Left colon (tissue), 2 donors: ENCODE measurements at regions not wholly inside any gene's neighbourhood (a gene's known extent, or its start where the extent isn't known, plus 50 kb on each side); places are given as distances from the start of the nearest gene placed in this dataset.

Experiments
- ATAC-seq: fragments of 200-7000 bp; cut with Tn5 transposase; one replicate; pipeline ENCODE4 v1.9.1; 2020; ENCODE audit warnings: mild to moderate bottlenecking, moderate library complexity
- DNase-seq, 2 donors: peaks; one replicate each; pipeline ENCODE4 v3.0.0-alpha.2; 2020
- intact Hi-C, 2 donors: fragments of 100-400 bp; cut with DNase I in 1 of 2; cut with micrococcal nuclease in 1 of 2; formaldehyde crosslinking; loops; one replicate each; pipeline versions ENCODE4 v1.11.2 to v1.14.0; 2022; cut with DNase I, micrococcal nuclease
- donor health status: DM: no; HTN: no; CAD: no.
- donor health status: DM: yes; HTN: yes; CAD: no.

GRCh38 chr7:55649238-55649637, 76.9 kb upstream of the VOPP1 start:
- intact Hi-C loops = no loop called here
- DNase-seq = no peak
- no peak for ATAC-seq

GRCh38 chr7:55644567-55644966, 72.3 kb upstream of the VOPP1 start:
- DNase-seq (no peak), ATAC-seq (no peak)
- intact Hi-C loops = no loop called here

GRCh38 chr7:55642266-55642665, 70.0 kb upstream of the VOPP1 start:
- DNase-seq (no peak), ATAC-seq (no peak)
- intact Hi-C loops = no loop called here

DNA sequence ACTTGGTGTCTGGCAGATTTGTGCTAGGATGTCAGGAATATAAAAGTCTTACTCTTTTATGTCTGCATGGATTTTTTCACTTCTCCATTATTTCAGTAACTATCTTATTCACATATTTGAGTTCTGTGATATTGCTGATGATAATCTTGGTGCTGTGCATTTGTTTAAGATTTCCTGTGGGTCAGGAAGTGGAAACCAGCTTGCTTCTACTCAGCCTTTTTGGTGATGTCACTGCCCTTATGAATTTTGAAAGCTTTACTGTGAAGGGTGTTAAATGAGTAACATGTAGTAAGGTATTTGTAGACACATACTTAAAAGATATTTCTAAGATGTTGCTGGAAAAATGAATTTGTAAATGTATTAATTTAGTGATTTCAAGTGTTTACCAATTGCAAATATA, 69.5 kb upstream of the VOPP1 start:
- DNase-seq (no peak), ATAC-seq (no peak)
- intact Hi-C loops = no loop called here

DNA sequence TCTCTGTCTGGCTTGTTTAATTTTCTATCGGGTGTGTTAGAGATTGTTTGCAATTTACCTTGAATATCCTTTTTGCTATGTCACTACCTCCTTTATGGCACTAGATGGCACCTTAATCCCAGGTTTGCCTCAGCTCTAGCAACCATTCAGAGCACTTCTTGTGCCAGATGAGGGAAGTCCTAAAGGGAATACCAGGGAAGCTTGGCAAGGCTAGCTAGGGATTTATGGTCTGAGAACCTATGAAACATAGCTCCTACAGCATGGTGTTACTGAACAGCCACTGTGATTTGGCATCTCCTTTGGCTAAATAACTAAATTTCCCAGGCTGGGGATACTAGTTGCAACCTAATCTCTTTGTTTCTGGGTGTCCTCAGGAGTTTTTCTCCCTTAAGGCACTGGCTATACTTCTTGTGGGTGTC, 69.0 kb upstream of the VOPP1 start:
- DNase-seq (peak in 1 of 2 donors; percentile 30), ATAC-seq (peak; percentile 100)
- intact Hi-C loops = no loop called here

DNA sequence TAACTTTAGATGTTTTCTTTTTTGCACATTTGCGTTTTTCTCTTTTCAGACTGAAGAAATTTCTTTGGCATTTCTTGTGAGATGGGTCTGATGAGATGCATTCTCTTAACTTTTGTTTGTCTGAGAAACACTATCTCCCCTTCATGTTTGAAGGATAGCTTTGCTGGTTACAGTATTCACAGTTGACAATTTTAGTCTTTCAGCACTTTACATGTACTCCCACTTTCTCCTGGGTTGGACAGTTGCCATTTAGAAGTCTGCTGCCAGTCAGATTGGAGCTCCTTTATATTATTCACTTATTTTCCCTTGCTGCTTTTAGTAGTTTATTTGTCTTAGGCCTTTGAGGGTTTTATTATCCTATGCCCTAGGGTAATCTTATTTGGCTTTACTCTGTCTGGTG, 67.3 kb upstream of the VOPP1 start:
- ATAC-seq (no peak), DNase-seq (no peak)
- intact Hi-C loops = no loop called here

DNA sequence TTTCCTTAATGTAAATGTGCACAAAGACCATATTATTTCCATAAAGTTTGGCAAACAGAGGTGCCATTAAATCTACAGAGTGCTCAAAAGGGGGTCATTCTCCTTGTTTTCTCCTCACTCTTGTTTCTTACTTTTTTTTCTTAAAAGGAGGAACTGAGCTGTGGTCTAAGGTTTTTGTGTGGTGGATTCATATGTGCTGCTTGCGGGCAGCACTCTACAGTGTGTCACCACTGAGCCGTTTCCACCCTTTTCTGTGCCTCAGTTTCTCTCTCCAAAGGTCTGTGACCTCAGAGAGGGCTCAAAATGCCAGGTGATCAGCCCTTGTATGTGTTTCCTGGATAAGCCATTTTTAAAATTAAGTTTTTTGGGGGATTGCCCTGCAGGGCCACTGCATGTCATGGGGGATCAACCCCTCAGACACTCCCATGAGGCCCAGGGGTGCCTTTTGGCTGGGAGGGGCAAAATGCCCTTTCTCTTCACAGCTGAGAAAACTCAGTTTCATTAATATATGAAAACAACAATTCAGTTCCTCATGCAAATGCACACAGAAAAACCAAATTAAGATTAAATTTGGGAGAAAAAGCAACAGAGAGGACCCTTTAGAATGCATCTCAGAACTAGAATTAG, 56.9 kb upstream of the VOPP1 start:
- intact Hi-C loops = no loop called here
- no peak for ATAC-seq
- DNase-seq = no peak

GRCh38 chr7:55624813-55625212, 52.5 kb upstream of the VOPP1 start:
- ATAC-seq (no peak), DNase-seq (no peak)
- intact Hi-C loops = no loop called here

DNA sequence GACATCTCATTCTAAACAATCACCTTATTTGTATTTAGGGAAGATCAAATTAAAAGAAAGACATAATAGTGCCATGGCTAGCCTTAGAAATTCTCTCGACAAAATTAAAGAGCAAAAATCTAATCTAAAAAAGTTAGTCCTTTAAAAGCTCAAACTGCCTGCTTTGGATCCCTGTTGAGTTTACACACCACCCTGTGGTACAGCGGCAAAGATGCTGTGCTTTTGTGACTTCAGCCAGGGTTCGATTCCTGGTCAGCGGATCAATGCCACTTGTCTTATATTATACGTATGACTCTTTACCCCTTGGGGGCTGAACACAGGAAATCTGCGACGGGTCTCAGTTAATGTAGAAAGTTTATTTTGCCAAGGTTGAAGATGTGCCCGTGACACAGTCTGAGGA, 51.3 kb upstream of the VOPP1 start:
- intact Hi-C loops = no loop called here
- no peak for ATAC-seq
- DNase-seq = no peak

DNA sequence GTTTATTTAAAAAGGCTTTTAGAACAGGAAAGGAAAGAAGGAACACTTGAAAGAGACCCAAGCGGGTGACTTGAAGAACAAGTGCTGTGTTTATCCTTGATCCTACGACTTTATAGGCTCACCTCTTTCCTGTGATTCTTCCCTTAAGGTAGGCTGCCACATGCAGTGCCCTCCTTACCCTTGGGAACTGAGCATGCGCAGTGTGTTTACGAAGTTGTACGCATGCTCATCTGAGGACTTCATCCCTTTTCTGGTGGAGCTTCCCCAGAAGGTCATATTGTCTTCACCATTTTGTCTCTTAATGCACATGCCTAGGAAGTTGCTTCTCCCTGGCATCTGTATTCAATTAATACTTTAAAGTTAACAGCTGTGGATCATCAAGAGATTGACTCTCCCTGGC, 49.9 kb upstream of the VOPP1 start:
- ATAC-seq (no peak), DNase-seq (no peak)
- intact Hi-C loops = no loop called here
